ENCODE measurements at regions not wholly inside any gene's neighbourhood (a gene's known extent, or its start where the extent isn't known, plus 50 kb on each side); places are given as distances from the start of the nearest gene placed in this dataset.

DNA sequence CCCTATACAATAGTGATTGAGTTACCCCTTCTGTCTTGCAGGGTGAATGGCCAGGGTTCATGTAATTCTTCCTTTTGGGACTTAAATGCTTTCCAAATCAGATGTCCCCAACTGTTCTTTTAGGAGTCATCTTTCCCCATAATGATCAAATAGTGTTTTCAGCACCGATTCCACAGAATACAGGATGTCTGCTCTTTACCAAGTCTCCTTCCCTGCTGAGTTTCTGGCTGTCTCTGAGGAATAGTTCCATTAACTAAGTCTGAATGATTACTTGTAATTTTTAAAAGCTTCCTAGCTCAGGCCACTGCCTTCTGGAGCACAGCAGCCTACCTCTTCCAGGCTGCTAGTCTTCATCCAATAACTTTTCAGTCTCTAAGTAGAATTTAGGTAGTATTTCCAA lies 630.7 kb upstream of the ZNF608 start:
- TF ChIP-seq GATA2 (IDR thresholded peaks at IDR 0.05; ENCODE audit: low read depth, low read length) (no peak), GATA3 (IDR thresholded peaks at IDR 0.05; ENCODE audit: low read depth, low read length) (no peak)

All from SH-SY5Y (cell line).